HG03175 (cell line): ENCODE measurements at regions not wholly inside any gene's neighbourhood (a gene's known extent, or its start where the extent isn't known, plus 50 kb on each side); places are given as distances from the start of the nearest gene placed in this dataset.
A peak's percentile ranks its signal among the peaks of the same experiment; 100 is the strongest.
"Not testable (repeated sequence)": the region's sequence is repeated elsewhere in the genome, so short reads cannot be mapped to it uniquely, and the experiment has no call there.

Experiments
- ATAC-seq: cut with Tn5 transposase; IDR thresholded peaks from one replicate; pipeline ENCODE4 v1.9.1; 2021; ENCODE audit warnings: mild to moderate bottlenecking, moderate library complexity; ENCODE audit not compliant: unreplicated experiment

DNA sequence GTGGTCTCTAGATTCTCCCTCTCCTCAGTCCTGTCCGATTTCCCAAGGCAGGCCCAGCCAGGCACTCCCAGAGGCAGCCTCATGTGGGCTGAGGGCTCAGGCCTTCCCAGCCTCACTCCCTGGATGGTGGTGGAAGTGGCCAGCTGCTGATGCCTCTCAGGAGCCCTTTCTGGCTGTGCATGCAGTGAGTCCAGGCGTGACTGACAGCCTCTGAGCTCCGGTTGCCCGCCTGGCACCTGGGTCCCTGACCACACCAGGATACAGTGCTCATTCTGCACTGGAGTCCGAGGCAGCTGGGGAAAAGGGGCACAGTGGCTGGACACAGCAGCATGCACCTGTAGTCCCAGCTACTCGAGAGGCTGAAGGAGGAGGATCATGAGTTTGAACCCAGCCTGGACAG lies 132.6 kb downstream of the CUL2 start:
- no peak for ATAC-seq

DNA sequence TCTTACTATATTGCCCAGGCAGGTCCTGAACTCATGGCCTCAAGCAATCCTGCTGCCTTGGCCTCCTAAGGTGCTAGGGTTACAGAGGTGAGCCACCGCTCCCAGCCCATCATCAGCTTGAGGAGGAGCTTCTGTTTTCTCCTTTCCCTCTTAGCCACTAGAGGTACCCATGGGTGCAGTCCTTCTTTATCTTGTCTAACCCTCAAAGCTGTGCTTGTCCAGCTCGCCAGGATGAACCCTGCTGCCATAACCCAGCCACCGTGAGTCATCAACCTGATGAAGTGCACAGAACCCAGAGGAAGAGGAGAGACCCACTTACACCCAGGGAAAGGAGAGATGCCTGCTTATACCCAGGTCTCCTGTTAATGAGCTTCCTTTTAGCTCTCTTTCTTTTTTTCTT lies 133.4 kb downstream of the CUL2 start:
- ATAC-seq, result no peak

DNA sequence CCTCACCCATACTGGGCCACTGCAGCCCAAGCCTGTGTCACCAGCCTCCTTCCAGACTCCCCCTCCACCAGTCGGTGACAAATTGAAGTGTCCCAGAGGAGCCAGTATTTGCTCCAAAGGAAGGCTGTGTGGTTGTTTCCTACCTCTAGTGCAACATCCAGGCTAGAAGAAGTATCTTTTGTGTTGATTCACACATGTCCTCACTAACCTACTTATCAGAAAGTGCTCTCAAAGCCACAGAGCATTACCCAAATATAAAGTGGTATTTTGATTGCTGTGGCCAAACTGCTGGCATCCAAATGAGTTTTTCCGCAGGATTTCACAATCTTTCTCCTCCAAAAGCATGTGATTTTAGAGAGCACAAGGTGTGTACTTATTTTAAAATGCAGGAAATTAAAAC lies 134.8 kb downstream of the CUL2 start:
- no peak for ATAC-seq

DNA sequence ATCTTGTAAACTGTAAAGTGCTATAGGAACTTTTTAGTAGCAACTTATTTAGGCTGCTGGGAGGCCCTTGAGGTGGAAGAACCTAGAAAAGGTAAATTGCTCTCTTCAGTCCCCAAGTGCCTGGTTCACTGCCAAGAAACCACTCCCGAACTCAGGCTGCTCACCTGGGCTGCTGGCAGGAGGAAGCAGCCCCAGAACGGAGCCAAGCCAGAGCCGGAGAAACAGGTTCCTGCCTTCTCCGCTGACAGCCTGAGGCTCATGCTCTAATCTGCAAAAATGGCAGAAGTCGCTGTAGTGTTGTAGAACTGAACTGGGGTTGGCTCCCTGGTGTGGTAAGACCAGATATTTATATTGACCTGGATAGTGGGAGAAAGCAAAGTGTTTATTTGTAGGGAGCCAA lies 136.0 kb downstream of the CUL2 start:
- ATAC-seq, result no peak

DNA sequence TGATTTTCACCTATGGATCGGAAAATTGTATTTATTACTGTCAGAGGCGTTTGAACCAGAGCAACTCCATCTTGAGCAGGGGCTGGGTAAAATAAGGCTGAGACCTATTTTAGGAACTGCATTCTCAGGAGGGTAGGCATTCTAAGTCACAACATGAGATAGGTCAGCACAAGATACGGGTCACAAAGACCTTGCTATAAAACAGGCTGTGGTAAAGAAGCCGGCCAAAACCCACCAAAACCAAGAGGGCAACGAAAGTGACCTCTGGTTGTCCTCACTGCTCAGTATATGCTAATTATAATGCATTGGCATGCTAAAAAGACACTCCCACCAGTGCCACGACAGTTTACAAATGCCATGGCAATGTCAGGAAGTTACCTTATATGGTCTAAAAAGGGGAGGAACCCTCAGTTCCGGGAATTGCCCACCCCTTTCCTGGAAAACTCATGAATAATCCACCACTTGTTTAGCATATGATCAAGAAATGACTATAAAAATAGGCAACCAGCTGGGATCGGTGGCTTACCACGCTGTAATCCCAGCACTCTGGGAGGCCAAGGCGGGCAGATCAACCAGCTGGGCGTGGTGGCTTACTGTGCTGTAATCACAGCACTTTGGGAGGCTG lies 136.3 kb upstream of the PARD3 start:
- ATAC-seq, result not testable (repeated sequence)

DNA sequence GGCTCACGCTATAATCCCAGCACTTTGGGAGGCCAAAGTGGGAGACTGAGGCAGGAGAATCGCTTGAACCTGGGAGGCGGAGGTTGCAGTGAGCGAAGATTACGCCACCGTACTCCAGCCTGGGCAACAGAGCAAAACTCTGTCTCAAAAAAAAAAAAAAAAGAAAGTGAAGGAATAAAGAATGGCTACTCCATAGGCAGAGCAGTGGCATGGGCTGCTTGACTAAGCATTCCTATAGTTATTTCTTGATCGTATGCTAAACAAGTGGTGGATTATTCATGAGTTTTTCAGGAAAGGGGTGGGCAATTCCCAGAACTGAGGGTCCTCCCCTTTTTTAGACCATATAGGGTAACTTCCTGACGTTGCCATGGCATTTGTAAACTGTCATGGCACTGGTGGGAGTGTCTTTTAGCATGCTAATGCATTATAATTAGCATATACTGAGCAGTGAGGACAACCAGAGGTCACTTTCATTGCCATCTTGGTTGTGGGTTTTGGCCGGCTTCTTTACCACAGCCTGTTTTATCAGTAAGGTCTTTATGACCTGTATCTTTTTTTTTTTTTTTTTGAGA lies 130.9 kb upstream of the PARD3 start:
- not testable (repeated sequence) for ATAC-seq

DNA sequence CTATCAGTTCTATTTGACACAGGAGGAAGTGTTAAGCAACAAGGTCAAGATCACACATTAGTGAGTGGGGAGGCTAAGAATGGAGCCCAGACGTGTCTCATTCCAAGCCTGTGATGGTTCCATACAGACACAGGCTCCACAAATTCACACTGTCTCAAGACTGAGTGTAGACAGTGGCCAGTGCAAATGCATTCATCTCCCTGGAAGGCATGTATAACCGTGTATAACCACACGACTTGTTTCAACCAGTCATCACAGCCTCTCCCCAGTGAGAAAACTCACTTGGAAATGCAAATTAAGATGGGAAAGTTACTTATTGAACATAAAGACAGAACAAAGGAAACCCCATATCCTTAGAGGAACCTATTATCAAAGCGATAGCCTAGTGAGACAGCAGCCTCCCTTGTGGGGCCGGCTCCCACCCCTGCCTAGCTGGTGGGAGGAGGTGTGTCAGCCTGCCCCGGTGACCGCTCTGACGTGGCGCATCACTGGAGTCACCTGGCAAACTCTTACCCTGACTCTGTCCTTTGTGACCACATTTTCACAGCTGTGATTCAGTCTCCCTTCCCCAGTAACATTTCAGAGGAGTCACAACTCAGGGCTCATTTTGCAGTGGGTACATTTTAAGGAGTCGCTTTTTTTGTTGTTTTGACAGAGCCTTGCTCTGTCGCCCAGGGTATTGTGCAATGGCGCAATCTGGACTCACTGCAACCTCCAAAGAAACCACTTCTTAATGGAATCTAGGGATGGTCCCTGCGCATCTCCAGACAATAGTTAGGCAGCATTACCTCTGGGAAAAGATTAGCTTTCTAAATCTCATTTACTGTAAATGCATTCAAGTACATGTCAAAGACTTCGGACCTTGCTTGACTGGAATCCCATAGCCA lies 126.6 kb upstream of the PARD3 start:
- peak; percentile 65 for ATAC-seq

DNA sequence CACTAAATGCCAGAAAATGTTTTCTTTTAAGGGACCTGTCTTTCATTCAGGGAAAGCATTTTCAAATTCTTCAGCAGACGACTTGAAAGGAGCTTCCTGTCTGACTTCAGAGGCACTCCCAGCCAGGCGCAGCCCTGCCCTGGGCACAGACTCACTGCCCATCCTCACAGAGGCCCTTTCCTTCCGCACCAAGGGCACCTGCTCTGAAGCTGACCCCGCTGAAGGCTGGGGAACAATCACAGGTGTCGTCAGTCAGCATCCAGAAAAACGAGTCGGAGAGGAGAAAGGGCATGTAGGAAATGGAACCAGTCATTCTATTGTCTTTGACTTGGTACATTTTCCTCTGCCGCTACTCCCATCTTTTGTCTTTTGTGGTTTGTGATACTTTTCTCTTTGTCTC lies 125.3 kb upstream of the PARD3 start:
- ATAC-seq, result no peak

DNA sequence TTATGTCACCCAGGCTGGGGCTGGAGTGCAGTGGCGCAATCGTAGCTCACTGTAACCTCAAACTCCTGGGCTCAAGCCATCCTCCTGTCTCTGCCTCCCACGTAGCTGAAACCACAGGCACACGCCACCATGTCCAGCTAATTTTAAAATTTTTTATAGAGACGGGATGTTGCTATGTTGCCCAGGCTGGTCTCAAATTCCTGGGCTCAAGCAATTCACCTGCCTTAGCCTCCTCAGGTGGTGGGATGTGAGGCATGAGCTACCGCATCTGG lies 123.2 kb upstream of the PARD3 start:
- no peak for ATAC-seq

DNA sequence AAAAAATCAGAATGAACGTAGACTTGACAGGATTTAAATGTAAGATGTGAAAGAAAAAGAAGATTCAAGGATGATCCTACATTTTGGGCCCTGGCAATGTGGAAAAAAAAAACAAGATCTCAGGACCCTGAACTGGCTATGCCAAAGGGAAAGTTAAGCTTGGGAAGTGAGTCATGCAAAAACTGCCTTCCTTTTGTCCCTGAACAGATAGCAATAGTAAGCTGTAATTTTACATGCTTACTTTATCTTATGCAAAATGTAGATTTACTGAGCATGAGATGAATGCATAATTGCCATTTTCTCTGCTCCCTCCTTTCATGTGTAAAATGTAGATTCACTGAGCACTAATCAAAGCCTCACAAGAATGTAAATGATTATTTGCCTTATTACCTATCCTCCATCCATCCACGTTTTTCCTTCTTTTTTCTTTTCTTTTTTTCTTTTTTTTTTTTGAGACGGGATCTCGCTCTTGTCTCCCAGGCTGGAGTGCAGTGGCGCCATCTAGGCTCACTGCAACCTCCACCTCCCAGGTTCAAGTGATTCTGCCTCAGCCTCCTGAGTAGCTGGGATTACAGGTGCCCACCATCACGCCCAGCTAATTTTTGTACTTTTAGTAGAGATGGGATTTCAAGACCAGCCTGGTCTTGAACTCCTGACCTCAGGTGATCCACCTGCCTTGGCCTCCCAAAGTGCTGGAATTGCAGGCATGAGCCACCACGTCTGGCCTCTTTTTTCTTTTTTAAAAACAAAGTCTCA lies 122.7 kb upstream of the PARD3 start:
- not testable (repeated sequence) for ATAC-seq

DNA sequence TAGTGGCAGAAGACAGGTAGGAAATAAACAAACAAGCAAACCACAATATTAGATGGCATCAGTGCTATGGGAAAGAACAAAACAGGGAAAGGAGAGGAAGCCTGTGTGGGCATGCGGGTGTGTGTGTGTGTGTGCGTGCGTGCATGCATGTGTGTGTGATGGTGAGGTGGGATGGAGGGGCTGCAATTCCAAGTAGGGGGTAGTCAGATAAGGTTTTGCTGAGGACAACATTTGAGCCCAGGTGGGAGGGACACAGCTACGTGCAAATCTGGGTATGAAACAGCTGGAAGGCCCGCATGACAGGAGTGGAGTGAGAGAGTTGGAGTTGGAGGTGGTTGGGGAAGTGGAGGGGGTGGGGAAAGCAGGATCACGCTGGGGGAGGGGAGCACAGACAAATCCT lies 121.0 kb upstream of the PARD3 start:
- ATAC-seq, result no peak

DNA sequence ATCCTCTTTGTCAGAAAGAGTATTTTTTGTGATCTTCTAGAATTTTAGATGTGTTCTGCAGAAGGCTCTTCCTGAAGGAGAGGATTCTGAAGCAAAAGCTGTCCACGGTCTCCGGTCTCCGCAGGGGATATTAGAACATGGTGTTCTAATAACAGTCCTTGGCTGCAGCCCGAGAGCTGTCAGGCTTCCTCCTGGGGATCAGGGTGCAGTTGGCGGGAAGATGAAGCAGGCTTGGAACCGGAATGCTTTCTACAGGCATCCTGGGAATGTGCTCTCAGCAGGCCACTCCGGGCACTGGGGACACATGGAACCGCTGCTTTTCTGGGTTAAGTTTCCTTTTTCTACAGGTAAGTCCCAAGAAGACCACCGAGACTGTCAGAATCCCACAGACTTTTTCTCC lies 118.6 kb upstream of the PARD3 start:
- no peak for ATAC-seq

DNA sequence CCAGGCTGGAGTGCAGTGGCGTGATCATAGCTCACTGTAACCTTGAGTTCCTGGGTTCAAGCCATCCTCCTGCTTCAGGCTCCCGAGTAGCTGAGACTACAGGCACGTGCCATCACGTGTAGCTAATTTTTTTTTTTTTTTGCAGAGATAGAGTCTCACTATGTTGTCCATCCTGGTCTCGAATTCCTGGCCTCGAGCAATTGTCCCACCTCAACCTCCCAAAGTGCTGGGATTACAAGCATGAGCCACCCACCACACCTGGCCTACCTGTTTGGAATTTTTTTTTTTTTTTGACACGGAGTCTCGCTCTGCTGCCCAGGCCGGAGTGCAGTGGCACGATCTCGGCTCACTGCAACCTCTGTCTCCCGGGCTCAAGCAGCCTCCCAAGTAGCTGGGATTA lies 117.1 kb upstream of the PARD3 start:
- ATAC-seq, result no peak

DNA sequence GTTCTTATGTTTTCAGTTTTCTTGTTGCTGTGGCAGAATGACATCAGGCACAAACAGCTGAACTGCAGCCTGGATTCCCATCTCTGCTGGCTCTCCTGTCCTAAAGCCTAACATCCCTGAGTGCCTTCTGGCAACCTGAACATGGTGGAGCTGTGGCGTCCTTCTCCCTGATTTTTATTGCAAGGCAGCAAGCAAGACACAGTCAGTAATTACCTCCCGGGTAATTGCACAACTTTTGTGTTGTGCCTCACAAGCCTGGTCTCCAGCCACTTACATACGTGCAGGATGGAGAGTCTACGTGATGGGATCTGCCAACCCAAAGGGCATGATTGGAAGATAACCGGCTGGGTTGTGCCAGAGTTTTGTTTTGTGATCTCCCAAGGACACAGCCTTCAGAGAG lies 116.1 kb upstream of the PARD3 start:
- no peak for ATAC-seq

DNA sequence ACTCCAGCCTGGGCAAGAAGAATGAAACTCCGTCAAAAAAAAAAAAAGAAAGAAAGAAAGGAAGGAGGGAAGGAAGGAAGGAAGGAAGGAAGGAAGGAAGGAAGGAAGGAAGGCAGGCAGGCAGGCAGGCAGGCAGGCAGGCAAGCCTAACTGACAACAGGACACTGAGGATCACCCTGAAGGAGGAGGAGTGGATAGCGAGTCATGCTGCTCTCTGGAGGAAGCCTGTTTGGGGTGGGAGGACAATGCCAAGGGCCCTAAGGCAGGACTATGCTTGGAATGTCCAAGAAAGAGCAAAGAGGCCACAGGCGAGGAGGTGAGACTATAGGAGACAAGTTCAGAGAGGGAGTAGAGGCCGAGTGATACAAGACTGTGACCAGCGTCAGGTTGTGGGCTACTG lies 107.0 kb upstream of the PARD3 start:
- no peak for ATAC-seq

DNA sequence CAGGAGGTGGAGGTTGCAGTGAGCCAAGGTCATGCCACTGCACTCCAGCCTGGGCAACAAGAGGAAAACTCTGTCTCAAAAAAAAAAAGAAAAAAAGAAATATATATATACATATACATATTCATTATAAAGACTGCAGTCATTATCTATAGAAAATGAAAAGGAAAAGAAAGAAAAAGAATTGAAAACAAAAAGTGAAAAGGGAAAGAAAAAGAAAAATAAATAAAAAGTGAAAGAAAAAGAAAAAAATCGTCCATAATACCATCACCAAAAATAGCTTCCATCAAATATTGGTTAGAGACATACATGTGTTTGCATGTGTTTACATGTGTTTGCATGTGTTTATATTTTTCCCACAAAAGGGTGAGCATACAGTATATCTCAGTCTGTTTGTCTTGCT lies 105.5 kb upstream of the PARD3 start:
- no peak for ATAC-seq

DNA sequence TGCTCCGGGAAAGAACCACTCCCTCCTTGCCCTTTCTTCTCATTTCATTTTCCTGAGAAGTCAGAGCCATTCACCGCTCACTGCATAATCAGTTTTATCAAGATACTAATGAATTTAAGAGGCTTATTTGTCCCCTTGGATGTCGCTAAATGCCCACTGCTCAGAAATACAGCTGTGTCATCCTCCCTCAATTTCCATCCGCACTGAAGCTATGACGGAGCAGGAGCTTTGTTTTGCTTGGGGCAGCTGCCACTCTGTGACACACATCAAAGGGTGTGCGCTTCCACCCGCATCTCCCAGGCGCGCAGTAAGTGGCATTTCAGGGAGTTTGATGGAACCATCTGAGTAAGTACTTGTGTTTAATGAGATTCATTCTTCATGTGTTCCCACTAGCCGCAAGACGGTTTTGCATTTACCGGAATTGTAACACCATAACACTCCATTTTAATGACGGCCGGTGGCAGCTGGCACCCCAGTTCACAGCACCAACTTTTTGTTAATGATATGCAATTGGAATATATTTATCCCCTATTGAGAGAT lies 103.8 kb upstream of the PARD3 start:
- ATAC-seq, result no peak

DNA sequence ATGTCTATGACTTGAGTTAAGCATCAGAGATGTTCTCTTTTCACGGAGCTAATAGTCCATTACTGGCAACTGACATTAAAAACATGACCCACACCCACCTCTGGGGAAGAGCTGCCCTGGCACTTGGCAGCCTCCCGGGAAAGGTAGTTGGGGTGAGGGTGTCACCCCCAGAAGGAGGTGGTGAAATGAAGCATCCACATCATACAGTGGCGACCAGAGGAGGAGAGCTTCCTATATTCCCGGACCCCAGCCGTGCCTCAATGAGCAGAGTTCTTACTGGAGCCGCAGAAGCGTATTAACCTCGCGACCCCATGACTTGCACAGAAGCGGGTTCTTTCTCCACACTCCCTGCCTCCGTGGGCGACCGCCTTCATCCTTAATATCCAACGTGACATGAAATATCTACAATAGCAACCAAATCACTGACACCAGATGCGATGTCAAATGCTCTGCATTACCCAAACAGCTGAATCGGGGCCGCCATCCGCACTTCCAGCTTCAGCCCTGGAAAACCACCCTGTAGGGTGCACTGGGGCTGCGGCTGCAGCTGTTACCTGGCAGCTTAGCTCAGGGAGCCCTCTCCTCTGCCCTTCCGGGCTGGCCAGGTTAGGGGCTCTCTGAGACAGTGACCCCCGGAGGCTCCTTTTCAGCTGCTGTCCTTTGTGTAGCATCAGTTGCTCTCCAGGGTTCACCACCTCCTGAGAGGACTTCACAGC lies 103.1 kb upstream of the PARD3 start:
- ATAC-seq, result no peak

DNA sequence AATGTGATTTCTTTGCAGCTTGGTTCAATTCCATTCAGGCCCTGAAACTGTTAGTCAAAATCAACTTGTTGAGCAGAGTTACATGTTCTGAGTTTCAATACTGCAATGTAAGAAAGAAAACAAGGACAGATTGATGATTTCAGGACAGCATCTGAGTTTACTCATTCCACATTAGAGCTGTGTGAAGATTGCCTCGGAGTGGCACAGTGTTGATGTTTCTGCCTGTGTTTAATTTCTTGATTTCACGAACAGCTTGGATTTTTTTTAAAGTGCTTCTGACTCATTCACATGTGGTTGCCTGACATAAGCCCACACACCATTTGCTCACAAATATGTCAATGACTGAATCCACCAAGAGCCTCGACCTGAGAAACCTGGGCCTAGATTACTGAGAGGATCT lies 101.2 kb upstream of the PARD3 start:
- ATAC-seq, result no peak

DNA sequence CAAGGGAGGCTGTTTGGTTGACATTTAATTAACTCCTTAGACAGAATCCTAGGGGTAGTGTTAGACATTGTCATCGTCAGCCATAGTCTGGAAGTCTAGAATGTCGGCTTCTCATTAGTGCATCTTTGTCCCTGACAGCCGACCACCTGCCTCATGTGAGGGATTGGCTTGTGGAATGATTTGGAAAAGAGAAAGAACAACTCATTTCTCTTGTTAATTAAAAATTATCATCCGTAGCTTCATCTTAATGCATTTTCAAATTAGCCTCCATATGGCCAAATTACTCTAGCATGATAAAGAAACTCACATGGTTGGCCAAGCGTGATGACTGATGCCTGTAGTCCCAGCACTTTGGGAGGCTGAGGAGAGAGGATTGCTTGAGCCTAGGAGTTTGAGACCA lies 97.7 kb upstream of the PARD3 start:
- ATAC-seq, result no peak

DNA sequence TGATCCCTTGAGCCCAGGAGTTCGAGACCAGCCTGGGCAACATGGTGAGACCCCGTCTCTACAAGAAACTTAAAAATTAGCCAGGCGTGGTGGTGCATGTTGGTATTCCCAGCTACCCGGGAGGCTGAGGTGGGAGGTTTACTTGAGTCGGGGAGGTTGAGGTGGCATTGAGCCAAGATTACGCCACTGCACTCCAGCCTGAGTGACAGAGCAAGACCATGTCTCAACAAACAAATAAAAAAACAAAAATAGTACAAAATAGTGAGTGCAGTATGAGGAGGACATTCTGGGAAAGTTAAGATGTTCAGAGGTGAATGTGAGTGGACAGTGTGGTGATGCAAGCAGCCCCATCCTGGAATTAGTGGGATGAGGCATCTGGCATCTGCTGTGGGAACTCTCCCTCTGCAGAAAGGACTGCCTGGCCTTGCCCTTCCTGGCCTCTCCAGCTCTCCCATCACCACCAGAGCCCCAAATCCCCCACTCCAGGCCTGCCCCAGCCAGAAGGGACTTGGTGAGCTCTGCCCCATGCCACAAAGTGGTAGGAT lies 96.6 kb upstream of the PARD3 start:
- ATAC-seq, result no peak
